T-helper 1 cell treated with Interleukin-12 subunit alpha and Interleukin-12 subunit beta and Interleukin-4 antibody, amounts not matched to agents 30 μg/mL and 1 μg/mL, for 36 hours (primary cell): ENCODE measurements at regions not wholly inside any gene's neighbourhood (a gene's known extent, or its start where the extent isn't known, plus 50 kb on each side); places are given as distances from the start of the nearest gene placed in this dataset.
A peak's percentile ranks its signal among the peaks of the same experiment; 100 is the strongest.

ENCODE experiments used
- H3K27ac Mint-ChIP-seq: one replicate; pipeline ENCODE4 v1.8.0; 2021; ENCODE audit warnings: mild to moderate bottlenecking, mixed read lengths
- H3K27me3 Mint-ChIP-seq: one replicate; pipeline ENCODE4 v1.8.0; 2021; ENCODE audit warnings: low read depth, mixed read lengths
- H3K36me3 Mint-ChIP-seq: one replicate; pipeline ENCODE4 v1.8.0; 2021; ENCODE audit warnings: low read depth, mixed read lengths
- H3K4me1 Mint-ChIP-seq: one replicate; pipeline ENCODE4 v1.8.0; 2021; ENCODE audit warnings: low read depth, mixed read lengths
- H3K4me3 Mint-ChIP-seq: one replicate; pipeline ENCODE4 v1.8.0; 2021; ENCODE audit warnings: mild to moderate bottlenecking, moderate library complexity, mixed read lengths
- H3K9me3 Mint-ChIP-seq: one replicate; pipeline ENCODE4 v1.8.0; 2021; ENCODE audit warnings: mixed read lengths

DNA sequence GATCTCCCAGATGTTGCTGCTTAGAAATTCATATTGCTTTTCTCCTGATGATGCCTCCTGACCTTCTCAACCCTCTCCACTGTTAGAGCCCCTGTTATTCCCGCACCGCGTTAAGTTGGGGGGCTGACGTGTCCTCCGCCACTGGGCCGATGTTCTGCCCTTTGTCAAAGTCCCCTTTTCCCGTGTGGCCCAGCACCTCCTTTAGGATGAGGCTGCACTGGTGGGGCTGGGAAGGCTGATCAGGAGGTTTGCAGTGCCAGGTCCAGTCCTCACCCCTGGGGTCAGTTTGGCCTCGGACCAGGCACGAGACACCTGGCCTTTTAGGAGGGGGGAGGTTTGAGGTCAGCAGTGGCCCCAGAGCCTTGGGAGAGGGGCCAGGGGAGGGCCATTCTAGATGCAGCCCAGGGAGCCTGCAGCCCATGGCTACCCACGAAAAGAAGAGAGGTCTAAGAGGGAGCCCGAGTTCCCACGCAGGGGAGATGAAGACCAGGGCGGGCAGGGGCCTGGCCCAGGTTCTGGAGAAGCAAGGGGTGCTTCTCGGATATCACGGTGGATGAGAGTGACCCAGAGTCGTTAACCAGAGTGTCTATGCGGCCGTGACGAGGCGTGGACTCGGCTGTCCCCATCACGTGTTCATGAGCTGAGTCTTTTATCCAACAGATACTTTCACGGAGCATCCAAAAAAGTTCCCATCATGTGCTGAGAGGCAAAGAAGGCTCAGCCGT is 150.4 kb downstream of the DNAJB6 start:
- H3K9me3 Mint-ChIP-seq: peaks cover 15% of the 10 kb centered on the region
- H3K36me3 Mint-ChIP-seq: peaks cover 6% of the 10 kb centered on the region
- H3K4me3 Mint-ChIP-seq: no peak overlapping the region
- peaks cover 15% of the 10 kb centered on the region for H3K27me3 Mint-ChIP-seq
- no peak overlapping the region for H3K27ac Mint-ChIP-seq
- peaks cover 34% of the 10 kb centered on the region for H3K4me1 Mint-ChIP-seq

DNA sequence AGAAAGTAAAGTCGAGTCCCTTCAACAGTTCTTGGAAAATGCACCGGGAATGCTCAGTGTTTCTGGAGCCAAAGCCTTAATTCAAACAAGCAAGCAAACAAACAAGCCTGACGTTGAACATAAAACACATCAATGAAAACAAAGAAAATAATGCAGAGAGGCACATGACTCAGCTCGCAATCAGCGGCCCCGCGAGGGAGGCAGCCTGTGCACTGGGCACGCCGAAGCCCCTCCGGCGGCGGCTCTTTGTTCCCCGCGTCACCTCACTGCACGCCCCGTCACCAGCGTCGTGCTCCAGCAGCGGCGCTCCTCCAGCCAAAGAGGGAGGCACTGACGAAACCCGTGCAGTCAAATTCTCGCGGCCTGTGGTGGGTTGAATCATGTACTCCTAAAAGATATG is 151.5 kb downstream of the DNAJB6 start:
- peaks cover 24% of the 10 kb centered on the region for H3K9me3 Mint-ChIP-seq
- H3K27me3 Mint-ChIP-seq: peaks cover 26% of the 10 kb centered on the region
- peaks cover 37% of the 10 kb centered on the region for H3K4me1 Mint-ChIP-seq
- no peak overlapping the region for H3K27ac Mint-ChIP-seq
- no peak overlapping the region for H3K4me3 Mint-ChIP-seq
- H3K36me3 Mint-ChIP-seq: peaks cover 11% of the 10 kb centered on the region

DNA sequence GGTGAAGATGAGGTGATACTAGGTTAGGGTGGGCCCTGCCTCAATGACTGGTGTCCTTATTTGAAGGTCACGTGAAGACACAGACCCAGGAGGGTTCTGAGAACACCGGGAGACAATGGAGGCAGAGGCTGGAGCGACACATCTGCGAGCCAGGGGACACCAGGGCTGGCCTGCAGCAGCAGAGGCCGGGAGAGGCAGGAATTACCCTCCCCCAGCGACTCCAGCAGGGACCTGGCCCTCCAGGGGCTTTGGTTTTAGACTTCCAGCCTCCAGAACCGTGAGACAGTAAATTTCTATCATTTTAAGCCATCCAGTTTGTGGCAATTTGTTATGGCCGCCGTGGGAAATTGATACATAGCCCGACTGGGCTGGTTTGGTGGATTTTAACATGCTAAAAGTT is 152.2 kb downstream of the DNAJB6 start:
- H3K4me3 Mint-ChIP-seq: no peak overlapping the region
- H3K27ac Mint-ChIP-seq: peak overlapping the region; percentile 24
- peaks cover 24% of the 10 kb centered on the region for H3K9me3 Mint-ChIP-seq
- H3K27me3 Mint-ChIP-seq: peaks cover 33% of the 10 kb centered on the region
- H3K4me1 Mint-ChIP-seq: peaks cover 43% of the 10 kb centered on the region
- peaks cover 12% of the 10 kb centered on the region for H3K36me3 Mint-ChIP-seq
